Erythroblast (primary cell): ENCODE measurements at regions not wholly inside any gene's neighbourhood (a gene's known extent, or its start where the extent isn't known, plus 50 kb on each side); places are given as distances from the start of the nearest gene placed in this dataset.
A peak's percentile ranks its signal among the peaks of the same experiment; 100 is the strongest.
"Not testable (repeated sequence)": the region's sequence is repeated elsewhere in the genome, so short reads cannot be mapped to it uniquely, and the experiment has no call there.

Experiments
- DNase-seq, 2 experiments: peaks; one replicate each; lab custom pipeline; 2025; lab: John Stamatoyannopoulos, UW
- GATA1 ChIP-seq: IDR thresholded peaks from 2 replicates; pipeline ENCODE4 v1.6.1; 2011; ENCODE audit warnings: low read depth, mild to moderate bottlenecking, control low read depth, low read length, moderate library complexity
- POLR2A ChIP-seq: IDR thresholded peaks from 2 replicates; pipeline ENCODE4 v1.6.1; 2011; ENCODE audit warnings: mild to moderate bottlenecking, low read length

- TF ChIP-seq POLR2A (no peak), GATA1 (no peak)
- DNase-seq, result no peak
Measured at GRCh38 chr14:21937996-21938395, 264.4 kb upstream of the OR4E1 start.

- no peak for DNase-seq
- TF ChIP-seq POLR2A (no peak), GATA1 (no peak)
Measured at GRCh38 chr14:21933681-21934080, 260.1 kb upstream of the OR4E1 start.

- TF ChIP-seq GATA1 (no peak), POLR2A (no peak)
- no peak for DNase-seq
Measured at GRCh38 chr14:21924479-21924878, 250.9 kb upstream of the OR4E1 start.

- TF ChIP-seq GATA1 (no peak), POLR2A (no peak)
- no peak for DNase-seq
Measured at GRCh38 chr14:21923820-21924219, 250.2 kb upstream of the OR4E1 start.

GRCh38 chr14:21921453-21921852, 247.8 kb upstream of the OR4E1 start:
- DNase-seq, result no peak
- TF ChIP-seq POLR2A (no peak), GATA1 (no peak)

- peak; percentile 31 to 63 for DNase-seq
- TF ChIP-seq POLR2A (no peak), GATA1 (no peak)
Measured at GRCh38 chr14:21917699-21918436, 244.2 kb upstream of the OR4E1 start.

GRCh38 chr14:21915826-21916225, 242.2 kb upstream of the OR4E1 start:
- DNase-seq, result no peak
- no peak for TF ChIP-seq POLR2A
- TF ChIP-seq GATA1, result no peak

- TF ChIP-seq POLR2A (no peak), GATA1 (no peak)
- DNase-seq, result peak; percentile 85 to 89
Measured at GRCh38 chr14:21913759-21914158, 240.1 kb upstream of the OR4E1 start.

- no peak for DNase-seq
- no peak for TF ChIP-seq GATA1
- no peak for TF ChIP-seq POLR2A
Measured at GRCh38 chr14:21912367-21912766, 238.7 kb upstream of the OR4E1 start.

GRCh38 chr14:21911877-21912276, 238.3 kb upstream of the OR4E1 start:
- DNase-seq, result no peak
- TF ChIP-seq GATA1 (no peak), POLR2A (no peak)

GRCh38 chr14:21910260-21910659, 236.6 kb upstream of the OR4E1 start:
- no peak for DNase-seq
- TF ChIP-seq POLR2A, result no peak
- no peak for TF ChIP-seq GATA1

GRCh38 chr14:21902561-21903181, 229.1 kb upstream of the OR4E1 start:
- DNase-seq, result no peak
- TF ChIP-seq POLR2A (no peak), GATA1 (no peak)

- DNase-seq, result not testable (repeated sequence)
Measured at GRCh38 chr14:21894898-21895194, 221.2 kb upstream of the OR4E1 start.

- DNase-seq, result peak; percentile 20 to 42
- TF ChIP-seq POLR2A (no peak), GATA1 (no peak)
Measured at GRCh38 chr14:21894003-21894897, 220.6 kb upstream of the OR4E1 start.

- TF ChIP-seq POLR2A, result no peak
- TF ChIP-seq GATA1, result no peak
Measured at GRCh38 chr14:21891921-21892320, 218.3 kb upstream of the OR4E1 start.

More at GRCh38 chr14:21891921-21892320, 218.3 kb upstream of the OR4E1 start:
- no peak for DNase-seq
